Thyroid gland (tissue), 4 donors: ENCODE measurements at regions not wholly inside any gene's neighbourhood (a gene's known extent, or its start where the extent isn't known, plus 50 kb on each side); places are given as distances from the start of the nearest gene placed in this dataset.

Experiments
- DNase-seq, 2 donors: peaks; one replicate each; pipeline ENCODE4 v3.0.0-alpha.2; 2019
- H3K27ac ChIP-seq, 3 donors: fragments of 200-600 bp; sonication (generic); 1 replicate in 2 of 3; 2 replicates in 1 of 3; pipeline ENCODE4 v1.5.1; 2016 to 2019; ENCODE audit warnings: mild to moderate bottlenecking in 1 of 3, moderate library complexity in 1 of 3
- H3K27me3 ChIP-seq: fragments of 200-600 bp; sonication (generic); one replicate; pipeline ENCODE4 v1.5.1; 2019
- H3K36me3 ChIP-seq, 2 donors: fragments of 200-600 bp; sonication (generic); one replicate each; pipeline ENCODE4 v1.5.1; 2016 to 2019
- H3K4me1 ChIP-seq, 2 donors: fragments of 200-600 bp; sonication (generic); one replicate each; pipeline ENCODE4 v1.5.1; 2017 to 2019
- H3K4me3 ChIP-seq, 3 donors: fragments of 200-600 bp; sonication (generic); replicated peaks in 1 of 3; 1 replicate in 2 of 3; 2 replicates in 1 of 3; pipeline ENCODE4 v1.5.1; 2016; ENCODE audit warnings: mild to moderate bottlenecking in 1 of 3
- H3K9me3 ChIP-seq: fragments of 200-600 bp; sonication (generic); one replicate; pipeline ENCODE4 v1.5.1; 2017
- POLR2A ChIP-seq, 2 donors: fragments of 450-650 bp; IDR thresholded peaks; one replicate each; pipeline ENCODE4 v1.6.1; 2017; ENCODE audit warnings: antibody characterized with exemption in 2 of 2, mild to moderate bottlenecking in 2 of 2, moderate library complexity in 1 of 2
- WGBS, 2 donors: methylation state at CpG; one replicate each; pipeline ENCODE4 v1.1.5; 2017; 5-methylcytosine and 5-hydroxymethylcytosine counted together
- intact Hi-C: fragments of 100-400 bp; cut with DNase I; formaldehyde crosslinking; loops from one replicate; pipeline ENCODE4 v1.15.1; 2023
- TF ChIP-seq, protein P1 (sequence below), 6 experiments: fragments of 200-600 bp in 3 of 6; fragments of 450-650 bp in 3 of 6; sonication (generic) in 3 of 6; IDR thresholded peaks; one replicate each; pipeline ENCODE4 v1.5.1; 2016 to 2019; ENCODE audit warnings: antibody characterized with exemption in 6 of 6, mild to moderate bottlenecking in 2 of 6, inconsistent platforms in 1 of 6, moderate library complexity in 1 of 6

DNA sequence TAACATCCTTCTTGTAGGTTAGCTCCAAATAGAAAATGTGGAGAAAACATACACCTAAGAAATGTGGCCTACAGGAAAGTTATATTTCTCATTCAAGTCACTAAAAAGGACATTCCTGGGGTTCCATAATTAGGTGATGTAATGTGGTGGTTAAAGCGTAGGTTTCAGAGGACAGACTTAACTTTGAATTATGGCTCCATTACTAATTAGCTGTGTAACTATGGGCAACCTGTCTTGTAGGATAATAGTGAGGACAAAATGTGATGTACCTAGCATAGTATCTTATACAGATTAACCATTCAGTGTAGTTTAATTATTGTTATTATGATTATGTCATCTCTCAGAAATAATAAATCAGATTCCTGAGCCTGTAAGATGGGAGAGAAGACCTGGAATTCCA is 602.5 kb downstream of the TSN start:
- 87 to 98% methylated on average over 1 of the region's 1 CpG for WGBS, 2 donors
- TF ChIP-seq, protein P1, sequence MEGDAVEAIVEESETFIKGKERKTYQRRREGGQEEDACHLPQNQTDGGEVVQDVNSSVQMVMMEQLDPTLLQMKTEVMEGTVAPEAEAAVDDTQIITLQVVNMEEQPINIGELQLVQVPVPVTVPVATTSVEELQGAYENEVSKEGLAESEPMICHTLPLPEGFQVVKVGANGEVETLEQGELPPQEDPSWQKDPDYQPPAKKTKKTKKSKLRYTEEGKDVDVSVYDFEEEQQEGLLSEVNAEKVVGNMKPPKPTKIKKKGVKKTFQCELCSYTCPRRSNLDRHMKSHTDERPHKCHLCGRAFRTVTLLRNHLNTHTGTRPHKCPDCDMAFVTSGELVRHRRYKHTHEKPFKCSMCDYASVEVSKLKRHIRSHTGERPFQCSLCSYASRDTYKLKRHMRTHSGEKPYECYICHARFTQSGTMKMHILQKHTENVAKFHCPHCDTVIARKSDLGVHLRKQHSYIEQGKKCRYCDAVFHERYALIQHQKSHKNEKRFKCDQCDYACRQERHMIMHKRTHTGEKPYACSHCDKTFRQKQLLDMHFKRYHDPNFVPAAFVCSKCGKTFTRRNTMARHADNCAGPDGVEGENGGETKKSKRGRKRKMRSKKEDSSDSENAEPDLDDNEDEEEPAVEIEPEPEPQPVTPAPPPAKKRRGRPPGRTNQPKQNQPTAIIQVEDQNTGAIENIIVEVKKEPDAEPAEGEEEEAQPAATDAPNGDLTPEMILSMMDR (IDR thresholded peaks at IDR 0.05) = no peak
- TF ChIP-seq POLR2A (IDR thresholded peaks at IDR 0.05) = no peak
- H3K4me1 ChIP-seq = no peaks in the 10 kb centered on the region
- H3K27me3 ChIP-seq = no peaks in the 10 kb centered on the region
- no peak for DNase-seq
- intact Hi-C loops = no loop called here
- no peaks in the 10 kb centered on the region for H3K36me3 ChIP-seq
- no peaks in the 10 kb centered on the region for H3K9me3 ChIP-seq
- no peak overlapping the region for H3K27ac ChIP-seq
- H3K4me3 ChIP-seq = no peak overlapping the region

GRCh38 chr2:122358729-122359128 is 603.3 kb downstream of the TSN start:
- H3K4me1 ChIP-seq = no peaks in the 10 kb centered on the region
- H3K4me3 ChIP-seq = no peak overlapping the region
- intact Hi-C loops = no loop called here
- no peak for DNase-seq
- WGBS, 2 donors = 75 to 80% methylated on average over 3 of the region's 3 CpGs
- H3K27me3 ChIP-seq = no peaks in the 10 kb centered on the region
- H3K9me3 ChIP-seq = no peaks in the 10 kb centered on the region
- H3K27ac ChIP-seq = no peak overlapping the region
- no peak for TF ChIP-seq POLR2A (IDR thresholded peaks at IDR 0.05)
- TF ChIP-seq, protein P1 (IDR thresholded peaks at IDR 0.05) = no peak
- H3K36me3 ChIP-seq = no peaks in the 10 kb centered on the region

- H3K27me3 ChIP-seq = no peaks in the 10 kb centered on the region
- DNase-seq = no peak
- H3K4me3 ChIP-seq = no peak overlapping the region
- H3K36me3 ChIP-seq = no peaks in the 10 kb centered on the region
- TF ChIP-seq, protein P1 (IDR thresholded peaks at IDR 0.05) = no peak
- no peak for TF ChIP-seq POLR2A (IDR thresholded peaks at IDR 0.05)
- no peaks in the 10 kb centered on the region for H3K9me3 ChIP-seq
- intact Hi-C loops = no loop called here
- H3K27ac ChIP-seq = no peak overlapping the region
- 81 to 85% methylated on average over 2 of the region's 2 CpGs for WGBS, 2 donors
- H3K4me1 ChIP-seq = no peaks in the 10 kb centered on the region
These were observed 608.4 kb downstream of the TSN start for GRCh38 chr2:122363885-122364284.

DNA sequence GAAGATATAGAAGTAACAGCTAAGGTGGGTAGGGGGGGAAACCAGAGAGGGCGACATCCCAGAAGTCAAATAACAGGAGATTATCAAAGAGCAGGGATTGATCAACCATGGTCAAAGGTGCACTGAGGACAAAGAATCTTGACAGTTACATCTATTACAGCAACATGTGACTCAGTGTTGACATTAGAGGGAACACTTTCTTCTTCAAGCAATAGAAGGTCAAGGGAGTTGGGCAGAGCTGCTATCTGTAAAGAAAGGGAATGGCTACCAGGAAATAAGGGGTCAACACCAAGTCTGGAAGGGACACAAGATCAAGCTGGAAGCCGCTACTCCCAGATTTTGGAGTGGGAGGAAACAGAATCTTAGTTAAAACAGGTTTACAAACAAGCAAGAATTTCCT is 611.0 kb downstream of the TSN start:
- H3K9me3 ChIP-seq = no peaks in the 10 kb centered on the region
- intact Hi-C loops = no loop called here
- no peak for TF ChIP-seq POLR2A (IDR thresholded peaks at IDR 0.05)
- TF ChIP-seq, protein P1 (IDR thresholded peaks at IDR 0.05) = no peak
- no peaks in the 10 kb centered on the region for H3K27me3 ChIP-seq
- 76 to 80% methylated on average over 2 of the region's 2 CpGs for WGBS, 2 donors
- no peaks in the 10 kb centered on the region for H3K36me3 ChIP-seq
- DNase-seq = no peak
- no peak overlapping the region for H3K27ac ChIP-seq
- no peaks in the 10 kb centered on the region for H3K4me1 ChIP-seq
- H3K4me3 ChIP-seq = no peak overlapping the region

DNA sequence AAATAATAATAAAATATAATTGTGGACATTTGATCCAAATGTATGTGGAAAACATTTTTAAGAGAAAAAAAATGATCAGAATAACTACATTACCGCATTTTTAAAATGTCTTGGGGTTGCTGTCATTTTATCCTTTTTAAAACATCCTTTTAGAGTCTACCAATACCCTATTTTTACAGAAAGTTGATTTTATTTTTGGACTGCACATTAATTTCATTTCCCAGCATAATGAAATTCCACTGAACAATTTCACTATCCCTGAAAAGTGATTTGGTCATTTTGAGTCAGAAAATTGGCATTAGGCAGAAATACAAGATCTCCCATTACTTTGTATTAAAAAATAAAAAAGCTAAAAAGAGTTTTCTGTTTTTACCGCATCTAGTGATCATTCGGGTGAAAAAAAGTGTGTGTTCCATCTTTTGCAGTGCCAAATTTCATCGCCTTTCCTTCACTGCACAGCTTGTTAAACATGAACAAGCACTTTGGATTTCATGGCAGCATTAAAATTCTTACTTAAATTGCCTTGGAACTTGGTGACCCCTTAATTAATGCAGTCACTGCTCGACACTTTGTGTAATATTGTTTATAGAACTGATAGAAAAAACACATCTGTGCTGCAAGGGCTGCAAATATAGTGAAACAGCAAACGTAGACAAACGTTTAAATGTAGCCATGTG is 611.7 kb downstream of the TSN start:
- no peak for DNase-seq
- no peak overlapping the region for H3K27ac ChIP-seq
- H3K4me1 ChIP-seq = no peaks in the 10 kb centered on the region
- WGBS, 2 donors = 57 to 76% methylated on average over 7 of the region's 7 CpGs
- H3K4me3 ChIP-seq = no peak overlapping the region
- TF ChIP-seq, protein P1 (IDR thresholded peaks at IDR 0.05) = no peak
- no peak for TF ChIP-seq POLR2A (IDR thresholded peaks at IDR 0.05)
- H3K9me3 ChIP-seq = no peaks in the 10 kb centered on the region
- no peaks in the 10 kb centered on the region for H3K36me3 ChIP-seq
- intact Hi-C loops = no loop called here
- H3K27me3 ChIP-seq = no peaks in the 10 kb centered on the region
